GM23338 (cell line): ENCODE measurements at regions not wholly inside any gene's neighbourhood (a gene's known extent, or its start where the extent isn't known, plus 50 kb on each side); places are given as distances from the start of the nearest gene placed in this dataset.

Experiments
- ATAC-seq: fragments of 200-7000 bp; cut with Tn5 transposase; 3 replicates; pipeline ENCODE4 v1.9.1; 2020
- DNase-seq: peaks from one replicate; pipeline ENCODE4 v3.0.0-alpha.2; 2015; ENCODE audit warnings: low spot score
- H2AFZ ChIP-seq: fragments of 200-600 bp; sonication (generic); 2 replicates; pipeline ENCODE4 v1.8.0; 2016; ENCODE audit warnings: antibody characterized with exemption, mild to moderate bottlenecking, moderate library complexity
- H3F3A ChIP-seq: fragments of 200-600 bp; sonication (generic); replicated peaks from 2 replicates; pipeline ENCODE4 v1.8.0; 2017; ENCODE audit warnings: antibody characterized with exemption, mixed run types, low read depth
- H3K27ac ChIP-seq: fragments of 200-600 bp; sonication (generic); 2 replicates; pipeline ENCODE4 v1.6.1; 2016; ENCODE audit warnings: low read depth
- H3K27me3 ChIP-seq: fragments of 200-600 bp; sonication (generic); 2 replicates; pipeline ENCODE4 v1.8.0; 2016; ENCODE audit warnings: mild to moderate bottlenecking, mixed run types, moderate library complexity; ENCODE audit not compliant: insufficient read depth
- H3K36me3 ChIP-seq: fragments of 200-600 bp; sonication (generic); 2 replicates; pipeline ENCODE4 v1.8.0; 2016; ENCODE audit warnings: mild to moderate bottlenecking; ENCODE audit not compliant: insufficient read depth
- H3K4me1 ChIP-seq: fragments of 200-600 bp; sonication (generic); 2 replicates; pipeline ENCODE4 v1.8.0; 2016; ENCODE audit warnings: mild to moderate bottlenecking, moderate library complexity; ENCODE audit not compliant: insufficient read depth
- H3K4me2 ChIP-seq: fragments of 200-600 bp; sonication (generic); 2 replicates; pipeline ENCODE4 v1.7.1; 2017; ENCODE audit warnings: mixed run types
- H3K4me3 ChIP-seq: fragments of 200-600 bp; sonication (generic); 2 replicates; pipeline ENCODE4 v1.6.1; 2016; ENCODE audit warnings: mixed run types
- H3K79me2 ChIP-seq: fragments of 200-600 bp; sonication (generic); replicated peaks from 2 replicates; pipeline ENCODE4 v1.8.0; 2017; ENCODE audit warnings: mild to moderate bottlenecking; ENCODE audit not compliant: insufficient read depth
- H3K9me2 ChIP-seq: fragments of 200-600 bp; sonication (generic); 2 replicates; pipeline ENCODE4 v1.8.0; 2017; ENCODE audit not compliant: insufficient read depth
- H4K20me1 ChIP-seq: fragments of 200-600 bp; sonication (generic); replicated peaks from 2 replicates; pipeline ENCODE4 v1.8.0; 2017; ENCODE audit warnings: mild to moderate bottlenecking; ENCODE audit not compliant: insufficient read depth
- H3K27ac Mint-ChIP-seq: 2 replicates; pipeline ENCODE4 v1.8.0; 2020; ENCODE audit warnings: inconsistent platforms, mild to moderate bottlenecking, moderate library complexity, mixed read lengths
- H3K27me3 Mint-ChIP-seq: 3 replicates; pipeline ENCODE4 v1.8.0; 2022; ENCODE audit warnings: low read depth, mild to moderate bottlenecking, moderate library complexity, mixed read lengths, inconsistent platforms; ENCODE audit not compliant: insufficient read depth, poor library complexity
- H3K36me3 Mint-ChIP-seq: 3 replicates; pipeline ENCODE4 v1.8.0; 2021; ENCODE audit warnings: low read depth, mild to moderate bottlenecking, inconsistent platforms, moderate library complexity, mixed read lengths
- H3K4me1 Mint-ChIP-seq: 3 replicates; pipeline ENCODE4 v1.8.0; 2020; ENCODE audit warnings: mild to moderate bottlenecking, inconsistent platforms, mixed read lengths
- H3K4me3 Mint-ChIP-seq: 3 replicates; pipeline ENCODE4 v1.8.0; 2021; ENCODE audit warnings: moderate library complexity, mild to moderate bottlenecking, inconsistent platforms, mixed read lengths
- H3K9me3 Mint-ChIP-seq: 3 replicates; pipeline ENCODE4 v1.8.0; 2020; ENCODE audit warnings: moderate library complexity, mild to moderate bottlenecking, inconsistent platforms, mixed read lengths
- EZH2 ChIP-seq: fragments of 200-600 bp; sonication (generic); IDR thresholded peaks from one replicate; pipeline ENCODE4 v1.8.0; 2017; ENCODE audit warnings: antibody characterized with exemption, mild to moderate bottlenecking, low read depth; ENCODE audit not compliant: unreplicated experiment
- EZH2phosphoT487 ChIP-seq: fragments of 200-600 bp; sonication (generic); IDR thresholded peaks from one replicate; pipeline ENCODE4 v1.8.1; 2018; ENCODE audit warnings: antibody characterized with exemption; ENCODE audit not compliant: unreplicated experiment
- JUNB ChIP-seq: IDR thresholded peaks from one replicate; pipeline ENCODE4 v1.6.1; 2016; ENCODE audit warnings: antibody characterized with exemption; ENCODE audit not compliant: unreplicated experiment
- NANOG ChIP-seq: IDR thresholded peaks from 2 replicates; pipeline ENCODE4 v1.6.1; 2016; ENCODE audit warnings: antibody characterized with exemption, borderline replicate concordance
- POLR2AphosphoS5 ChIP-seq: IDR thresholded peaks from 2 replicates; pipeline ENCODE4 v1.6.1; 2016; ENCODE audit warnings: antibody characterized with exemption, low read depth
- ZNF114 ChIP-seq: fragments of 250-450 bp; sonication (Bioruptor Pico); IDR thresholded peaks from 2 replicates; pipeline ENCODE4 v1.5.0; 2020; ENCODE audit warnings: mild to moderate bottlenecking, moderate library complexity
- ZNF331 ChIP-seq: fragments of 250-450 bp; sonication (Bioruptor Pico); IDR thresholded peaks from 2 replicates; pipeline ENCODE4 v1.5.0; 2020; ENCODE audit warnings: low read depth, mild to moderate bottlenecking, moderate library complexity
- TF ChIP-seq, protein P1 (sequence below): IDR thresholded peaks from 2 replicates; pipeline ENCODE4 v1.6.1; 2016; ENCODE audit warnings: antibody characterized with exemption
- TF ChIP-seq, protein P2 (sequence below), 2 experiments: fragments of 200-600 bp in 1 of 2; sonication (generic) in 1 of 2; conservative IDR thresholded peaks; 2 replicates each; pipeline versions ENCODE4 v1.5.1 to v1.6.1; 2016 to 2017; ENCODE audit warnings: antibody characterized with exemption in 2 of 2, low read depth in 2 of 2, mild to moderate bottlenecking in 2 of 2, moderate library complexity in 1 of 2
- TF ChIP-seq, protein P3 (sequence below): fragments of 250-450 bp; sonication (Bioruptor Pico); IDR thresholded peaks from 2 replicates; pipeline ENCODE4 v1.5.0; 2020; ENCODE audit warnings: mild to moderate bottlenecking, moderate library complexity

DNA sequence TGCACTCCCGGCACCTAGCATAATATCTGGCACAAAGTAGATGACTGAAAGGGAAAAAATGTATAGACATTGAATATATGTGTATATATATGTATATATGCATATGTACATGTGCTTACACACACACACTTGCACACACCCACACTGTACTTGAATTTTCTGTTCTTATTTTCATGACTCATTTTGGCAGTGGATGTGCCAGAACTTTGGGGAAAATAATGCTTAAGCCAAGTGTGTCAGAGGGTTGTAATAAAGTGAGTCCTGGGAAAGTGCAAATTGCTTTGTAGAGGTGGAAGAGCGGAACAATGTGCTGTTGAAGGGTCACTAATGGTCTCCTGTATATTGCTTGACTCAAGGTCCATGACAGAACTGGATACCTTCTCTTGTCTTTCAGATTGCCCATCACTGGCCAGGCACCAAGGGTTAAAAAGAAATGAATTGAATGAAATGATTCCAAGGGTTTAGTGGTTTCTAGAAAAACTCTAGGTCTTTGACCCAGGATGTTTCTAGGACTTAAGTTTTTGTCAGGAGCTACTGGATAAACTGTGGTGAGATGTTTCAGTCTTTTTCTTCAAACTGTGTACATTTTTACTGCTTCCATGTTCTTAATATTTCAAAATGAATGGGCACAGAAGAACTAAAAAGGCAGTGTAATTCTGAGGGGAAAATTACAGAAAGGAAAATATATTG lies 129.9 kb upstream of the MOCS2 start:
- Histone ChIP-seq H3K36me3 (no peaks in the 10 kb centered on the region), H3K79me2 (no peaks in the 10 kb centered on the region), H3K4me1 (no peaks in the 10 kb centered on the region), H3K9me2 (peaks cover 13% of the 10 kb centered on the region), H3K27me3 (no peaks in the 10 kb centered on the region), H3K4me2 (no peak overlapping the region), H3K4me3 (no peak overlapping the region), H4K20me1 (no peaks in the 10 kb centered on the region), H3F3A (no peaks in the 10 kb centered on the region), H2AFZ (no peak overlapping the region), H3K27ac (no peak overlapping the region)
- Mint-ChIP-seq H3K9me3 (no peaks in the 10 kb centered on the region), H3K27me3 (no peaks in the 10 kb centered on the region), H3K4me1 (no peaks in the 10 kb centered on the region), H3K27ac (no peak overlapping the region), H3K36me3 (no peaks in the 10 kb centered on the region), H3K4me3 (no peak overlapping the region)
- TF ChIP-seq EZH2phosphoT487 = no peak
- TF ChIP-seq, protein P1, sequence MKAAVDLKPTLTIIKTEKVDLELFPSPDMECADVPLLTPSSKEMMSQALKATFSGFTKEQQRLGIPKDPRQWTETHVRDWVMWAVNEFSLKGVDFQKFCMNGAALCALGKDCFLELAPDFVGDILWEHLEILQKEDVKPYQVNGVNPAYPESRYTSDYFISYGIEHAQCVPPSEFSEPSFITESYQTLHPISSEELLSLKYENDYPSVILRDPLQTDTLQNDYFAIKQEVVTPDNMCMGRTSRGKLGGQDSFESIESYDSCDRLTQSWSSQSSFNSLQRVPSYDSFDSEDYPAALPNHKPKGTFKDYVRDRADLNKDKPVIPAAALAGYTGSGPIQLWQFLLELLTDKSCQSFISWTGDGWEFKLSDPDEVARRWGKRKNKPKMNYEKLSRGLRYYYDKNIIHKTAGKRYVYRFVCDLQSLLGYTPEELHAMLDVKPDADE = no peak
- no peak for TF ChIP-seq EZH2
- TF ChIP-seq, protein P2, sequence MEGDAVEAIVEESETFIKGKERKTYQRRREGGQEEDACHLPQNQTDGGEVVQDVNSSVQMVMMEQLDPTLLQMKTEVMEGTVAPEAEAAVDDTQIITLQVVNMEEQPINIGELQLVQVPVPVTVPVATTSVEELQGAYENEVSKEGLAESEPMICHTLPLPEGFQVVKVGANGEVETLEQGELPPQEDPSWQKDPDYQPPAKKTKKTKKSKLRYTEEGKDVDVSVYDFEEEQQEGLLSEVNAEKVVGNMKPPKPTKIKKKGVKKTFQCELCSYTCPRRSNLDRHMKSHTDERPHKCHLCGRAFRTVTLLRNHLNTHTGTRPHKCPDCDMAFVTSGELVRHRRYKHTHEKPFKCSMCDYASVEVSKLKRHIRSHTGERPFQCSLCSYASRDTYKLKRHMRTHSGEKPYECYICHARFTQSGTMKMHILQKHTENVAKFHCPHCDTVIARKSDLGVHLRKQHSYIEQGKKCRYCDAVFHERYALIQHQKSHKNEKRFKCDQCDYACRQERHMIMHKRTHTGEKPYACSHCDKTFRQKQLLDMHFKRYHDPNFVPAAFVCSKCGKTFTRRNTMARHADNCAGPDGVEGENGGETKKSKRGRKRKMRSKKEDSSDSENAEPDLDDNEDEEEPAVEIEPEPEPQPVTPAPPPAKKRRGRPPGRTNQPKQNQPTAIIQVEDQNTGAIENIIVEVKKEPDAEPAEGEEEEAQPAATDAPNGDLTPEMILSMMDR (conservative IDR thresholded peaks at IDR 0.05; ENCODE audit: low read depth in 2 of 2) = no peak
- no peak for TF ChIP-seq ZNF114 (CRISPR knock-in tag)
- no peak for TF ChIP-seq ZNF331
- TF ChIP-seq NANOG = no peak
- no peak for TF ChIP-seq JUNB
- no peak for ATAC-seq
- DNase-seq = no peak

DNA sequence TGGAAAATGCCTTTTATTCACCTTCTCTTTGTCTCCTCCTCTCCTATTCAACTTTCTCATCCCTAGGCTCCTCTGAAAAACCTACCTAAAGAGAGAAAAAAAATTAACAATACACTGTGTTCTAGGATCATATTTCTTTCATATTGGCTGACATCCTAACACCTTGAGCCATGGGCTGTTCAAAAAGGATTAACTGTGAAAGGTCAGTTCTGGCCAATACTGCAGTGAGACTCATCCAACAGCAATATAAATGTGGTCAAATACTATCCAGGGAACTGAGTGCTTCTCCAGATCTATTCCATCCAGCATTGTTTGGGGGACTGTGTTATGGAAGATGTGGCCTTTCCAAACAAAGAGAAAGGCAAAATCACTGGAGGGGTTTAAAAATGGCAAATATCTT lies 131.1 kb upstream of the MOCS2 start:
- Mint-ChIP-seq H3K9me3 (no peaks in the 10 kb centered on the region), H3K4me1 (no peaks in the 10 kb centered on the region), H3K4me3 (no peak overlapping the region), H3K36me3 (no peaks in the 10 kb centered on the region), H3K27ac (no peak overlapping the region), H3K27me3 (no peaks in the 10 kb centered on the region)
- H3K4me1 ChIP-seq = no peaks in the 10 kb centered on the region
- H3K4me3 ChIP-seq = no peak overlapping the region
- no peak for ATAC-seq
- H3K36me3 ChIP-seq = no peaks in the 10 kb centered on the region
- no peaks in the 10 kb centered on the region for H3F3A ChIP-seq
- no peak overlapping the region for H3K27ac ChIP-seq
- H3K79me2 ChIP-seq = no peaks in the 10 kb centered on the region
- no peak overlapping the region for H3K4me2 ChIP-seq
- H3K9me2 ChIP-seq = peaks cover 13% of the 10 kb centered on the region
- no peaks in the 10 kb centered on the region for H3K27me3 ChIP-seq
- H2AFZ ChIP-seq = no peak overlapping the region
- no peaks in the 10 kb centered on the region for H4K20me1 ChIP-seq
- no peak for DNase-seq
- TF ChIP-seq, protein P1 = no peak
- TF ChIP-seq, protein P3, sequence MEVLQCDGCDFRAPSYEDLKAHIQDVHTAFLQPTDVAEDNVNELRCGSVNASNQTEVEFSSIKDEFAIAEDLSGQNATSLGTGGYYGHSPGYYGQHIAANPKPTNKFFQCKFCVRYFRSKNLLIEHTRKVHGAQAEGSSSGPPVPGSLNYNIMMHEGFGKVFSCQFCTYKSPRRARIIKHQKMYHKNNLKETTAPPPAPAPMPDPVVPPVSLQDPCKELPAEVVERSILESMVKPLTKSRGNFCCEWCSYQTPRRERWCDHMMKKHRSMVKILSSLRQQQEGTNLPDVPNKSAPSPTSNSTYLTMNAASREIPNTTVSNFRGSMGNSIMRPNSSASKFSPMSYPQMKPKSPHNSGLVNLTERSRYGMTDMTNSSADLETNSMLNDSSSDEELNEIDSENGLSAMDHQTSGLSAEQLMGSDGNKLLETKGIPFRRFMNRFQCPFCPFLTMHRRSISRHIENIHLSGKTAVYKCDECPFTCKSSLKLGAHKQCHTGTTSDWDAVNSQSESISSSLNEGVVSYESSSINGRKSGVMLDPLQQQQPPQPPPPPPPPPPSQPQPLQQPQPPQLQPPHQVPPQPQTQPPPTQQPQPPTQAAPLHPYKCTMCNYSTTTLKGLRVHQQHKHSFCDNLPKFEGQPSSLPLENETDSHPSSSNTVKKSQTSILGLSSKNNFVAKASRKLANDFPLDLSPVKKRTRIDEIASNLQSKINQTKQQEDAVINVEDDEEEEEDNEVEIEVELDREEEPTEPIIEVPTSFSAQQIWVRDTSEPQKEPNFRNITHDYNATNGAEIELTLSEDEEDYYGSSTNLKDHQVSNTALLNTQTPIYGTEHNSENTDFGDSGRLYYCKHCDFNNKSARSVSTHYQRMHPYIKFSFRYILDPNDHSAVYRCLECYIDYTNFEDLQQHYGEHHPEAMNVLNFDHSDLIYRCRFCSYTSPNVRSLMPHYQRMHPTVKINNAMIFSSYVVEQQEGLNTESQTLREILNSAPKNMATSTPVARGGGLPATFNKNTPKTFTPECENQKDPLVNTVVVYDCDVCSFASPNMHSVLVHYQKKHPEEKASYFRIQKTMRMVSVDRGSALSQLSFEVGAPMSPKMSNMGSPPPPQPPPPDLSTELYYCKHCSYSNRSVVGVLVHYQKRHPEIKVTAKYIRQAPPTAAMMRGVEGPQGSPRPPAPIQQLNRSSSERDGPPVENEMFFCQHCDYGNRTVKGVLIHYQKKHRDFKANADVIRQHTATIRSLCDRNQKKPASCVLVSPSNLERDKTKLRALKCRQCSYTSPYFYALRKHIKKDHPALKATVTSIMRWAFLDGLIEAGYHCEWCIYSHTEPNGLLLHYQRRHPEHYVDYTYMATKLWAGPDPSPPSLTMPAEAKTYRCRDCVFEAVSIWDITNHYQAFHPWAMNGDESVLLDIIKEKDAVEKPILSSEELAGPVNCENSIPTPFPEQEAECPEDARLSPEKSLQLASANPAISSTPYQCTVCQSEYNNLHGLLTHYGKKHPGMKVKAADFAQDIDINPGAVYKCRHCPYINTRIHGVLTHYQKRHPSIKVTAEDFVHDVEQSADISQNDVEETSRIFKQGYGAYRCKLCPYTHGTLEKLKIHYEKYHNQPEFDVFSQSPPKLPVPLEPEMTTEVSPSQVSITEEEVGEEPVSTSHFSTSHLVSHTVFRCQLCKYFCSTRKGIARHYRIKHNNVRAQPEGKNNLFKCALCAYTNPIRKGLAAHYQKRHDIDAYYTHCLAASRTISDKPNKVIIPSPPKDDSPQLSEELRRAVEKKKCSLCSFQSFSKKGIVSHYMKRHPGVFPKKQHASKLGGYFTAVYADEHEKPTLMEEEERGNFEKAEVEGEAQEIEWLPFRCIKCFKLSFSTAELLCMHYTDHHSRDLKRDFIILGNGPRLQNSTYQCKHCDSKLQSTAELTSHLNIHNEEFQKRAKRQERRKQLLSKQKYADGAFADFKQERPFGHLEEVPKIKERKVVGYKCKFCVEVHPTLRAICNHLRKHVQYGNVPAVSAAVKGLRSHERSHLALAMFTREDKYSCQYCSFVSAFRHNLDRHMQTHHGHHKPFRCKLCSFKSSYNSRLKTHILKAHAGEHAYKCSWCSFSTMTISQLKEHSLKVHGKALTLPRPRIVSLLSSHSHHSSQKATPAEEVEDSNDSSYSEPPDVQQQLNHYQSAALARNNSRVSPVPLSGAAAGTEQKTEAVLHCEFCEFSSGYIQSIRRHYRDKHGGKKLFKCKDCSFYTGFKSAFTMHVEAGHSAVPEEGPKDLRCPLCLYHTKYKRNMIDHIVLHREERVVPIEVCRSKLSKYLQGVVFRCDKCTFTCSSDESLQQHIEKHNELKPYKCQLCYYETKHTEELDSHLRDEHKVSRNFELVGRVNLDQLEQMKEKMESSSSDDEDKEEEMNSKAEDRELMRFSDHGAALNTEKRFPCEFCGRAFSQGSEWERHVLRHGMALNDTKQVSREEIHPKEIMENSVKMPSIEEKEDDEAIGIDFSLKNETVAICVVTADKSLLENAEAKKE = no peak
- no peak for TF ChIP-seq POLR2AphosphoS5
